ENCODE measurements at regions not wholly inside any gene's neighbourhood (a gene's known extent, or its start where the extent isn't known, plus 50 kb on each side); places are given as distances from the start of the nearest gene placed in this dataset.

DNA sequence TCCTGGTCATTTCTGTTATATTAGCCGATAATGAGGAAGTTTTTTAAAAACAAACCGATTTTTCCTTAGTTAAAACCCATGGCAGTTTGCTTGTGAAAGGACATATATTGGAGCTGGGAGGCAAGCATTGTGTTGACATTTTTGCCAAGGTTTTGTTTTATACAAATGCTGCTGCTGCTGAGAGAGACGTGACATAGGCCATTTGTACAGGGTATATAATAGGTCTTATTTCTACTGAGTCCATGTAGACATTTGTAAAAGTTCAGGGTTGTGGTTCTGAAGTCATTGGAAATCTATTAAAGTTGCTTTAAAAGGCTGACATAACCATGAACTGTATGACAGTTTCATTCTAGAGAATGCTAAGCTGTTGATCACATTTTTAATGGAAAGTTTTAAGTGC is 424.0 kb upstream of the FANCL start:
- H3K9me3 ChIP-seq (ENCODE audit: insufficient read depth, low read length, severe bottlenecking) = no peaks in the 10 kb centered on the region
- no peak for TF ChIP-seq EZH2 (IDR thresholded peaks at IDR 0.05; ENCODE audit: borderline replicate concordance, low read depth, low read length, severe bottlenecking)
- TF ChIP-seq, protein P1, sequence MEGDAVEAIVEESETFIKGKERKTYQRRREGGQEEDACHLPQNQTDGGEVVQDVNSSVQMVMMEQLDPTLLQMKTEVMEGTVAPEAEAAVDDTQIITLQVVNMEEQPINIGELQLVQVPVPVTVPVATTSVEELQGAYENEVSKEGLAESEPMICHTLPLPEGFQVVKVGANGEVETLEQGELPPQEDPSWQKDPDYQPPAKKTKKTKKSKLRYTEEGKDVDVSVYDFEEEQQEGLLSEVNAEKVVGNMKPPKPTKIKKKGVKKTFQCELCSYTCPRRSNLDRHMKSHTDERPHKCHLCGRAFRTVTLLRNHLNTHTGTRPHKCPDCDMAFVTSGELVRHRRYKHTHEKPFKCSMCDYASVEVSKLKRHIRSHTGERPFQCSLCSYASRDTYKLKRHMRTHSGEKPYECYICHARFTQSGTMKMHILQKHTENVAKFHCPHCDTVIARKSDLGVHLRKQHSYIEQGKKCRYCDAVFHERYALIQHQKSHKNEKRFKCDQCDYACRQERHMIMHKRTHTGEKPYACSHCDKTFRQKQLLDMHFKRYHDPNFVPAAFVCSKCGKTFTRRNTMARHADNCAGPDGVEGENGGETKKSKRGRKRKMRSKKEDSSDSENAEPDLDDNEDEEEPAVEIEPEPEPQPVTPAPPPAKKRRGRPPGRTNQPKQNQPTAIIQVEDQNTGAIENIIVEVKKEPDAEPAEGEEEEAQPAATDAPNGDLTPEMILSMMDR (IDR thresholded peaks at IDR 0.05; ENCODE audit: borderline replicate concordance, extremely low read depth, low read length, poor library complexity, severe bottlenecking) = no peak
- H3K27me3 ChIP-seq (ENCODE audit: insufficient read depth, low read length, poor library complexity) = no peaks in the 10 kb centered on the region
- H3K4me1 ChIP-seq (ENCODE audit: insufficient read depth, low read length) = no peaks in the 10 kb centered on the region
- H3K4me2 ChIP-seq (ENCODE audit: insufficient read depth, low read length) = no peak overlapping the region
- no peaks in the 10 kb centered on the region for H4K20me1 ChIP-seq (ENCODE audit: insufficient read depth, low read length)
- H3K79me2 ChIP-seq (ENCODE audit: insufficient read depth, low read length) = no peaks in the 10 kb centered on the region
- H3K27ac ChIP-seq (ENCODE audit: low read length) = no peak overlapping the region
- ATAC-seq (ENCODE audit: insufficient read depth, low read depth) (no peak), DNase-seq (no peak)
- no peak overlapping the region for H2AFZ ChIP-seq (ENCODE audit: low read depth, low read length)
- H3K4me3 ChIP-seq (ENCODE audit: low read depth in 1 of 2, low read length in 2 of 2) = no peak overlapping the region
- no peak overlapping the region for H3K9ac ChIP-seq (ENCODE audit: low read depth, low read length)
- no peaks in the 10 kb centered on the region for H3K36me3 ChIP-seq (ENCODE audit: insufficient read depth, low read length)

DNA sequence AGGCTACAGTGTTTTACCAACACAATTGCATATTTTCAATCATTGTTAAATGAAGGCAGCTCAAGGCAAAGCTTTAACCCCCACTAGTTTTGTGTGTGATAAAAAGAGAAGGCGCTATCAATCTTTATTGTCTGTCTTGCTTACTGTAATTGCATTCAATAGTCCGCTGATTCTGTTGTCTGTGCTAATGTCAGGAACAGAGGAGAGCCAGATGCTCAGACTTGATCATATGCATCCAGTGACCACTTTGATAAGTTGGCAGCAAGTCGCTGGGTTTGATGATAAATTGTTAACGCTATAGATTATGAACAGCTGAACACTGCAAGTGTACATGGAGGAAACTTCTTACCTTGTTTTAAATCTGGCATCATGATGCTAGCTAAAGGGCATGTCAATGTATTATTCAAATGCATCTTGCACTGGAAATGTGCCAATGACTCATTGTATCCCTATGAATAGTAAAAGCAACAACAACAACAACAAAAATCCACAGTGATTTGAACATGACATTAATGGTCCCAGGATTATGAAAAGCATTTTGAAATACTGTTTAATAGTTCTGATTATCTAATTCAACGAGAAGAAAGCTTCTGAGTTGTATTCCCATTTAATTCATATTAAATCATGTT is 423.5 kb upstream of the FANCL start:
- Histone ChIP-seq H3K9ac (ENCODE audit: low read depth, low read length) (no peak overlapping the region), H3K4me3 (ENCODE audit: low read depth in 1 of 2, low read length in 2 of 2) (no peak overlapping the region), H3K4me2 (ENCODE audit: insufficient read depth, low read length) (no peak overlapping the region), H3K27ac (ENCODE audit: low read length) (no peak overlapping the region), H3K27me3 (ENCODE audit: insufficient read depth, low read length, poor library complexity) (no peaks in the 10 kb centered on the region), H4K20me1 (ENCODE audit: insufficient read depth, low read length) (no peaks in the 10 kb centered on the region), H3K36me3 (ENCODE audit: insufficient read depth, low read length) (no peaks in the 10 kb centered on the region), H3K9me3 (ENCODE audit: insufficient read depth, low read length, severe bottlenecking) (no peaks in the 10 kb centered on the region), H3K79me2 (ENCODE audit: insufficient read depth, low read length) (no peaks in the 10 kb centered on the region), H2AFZ (ENCODE audit: low read depth, low read length) (no peak overlapping the region), H3K4me1 (ENCODE audit: insufficient read depth, low read length) (no peaks in the 10 kb centered on the region)
- DNase-seq = no peak
- TF ChIP-seq, protein P1 (IDR thresholded peaks at IDR 0.05; ENCODE audit: borderline replicate concordance, extremely low read depth, low read length, poor library complexity, severe bottlenecking) = no peak
- TF ChIP-seq EZH2 (IDR thresholded peaks at IDR 0.05; ENCODE audit: borderline replicate concordance, low read depth, low read length, severe bottlenecking) = no peak
- ATAC-seq (ENCODE audit: insufficient read depth, low read depth) = no peak

- TF ChIP-seq, protein P1 (IDR thresholded peaks at IDR 0.05; ENCODE audit: borderline replicate concordance, extremely low read depth, low read length, poor library complexity, severe bottlenecking) = no peak
- no peak for TF ChIP-seq EZH2 (IDR thresholded peaks at IDR 0.05; ENCODE audit: borderline replicate concordance, low read depth, low read length, severe bottlenecking)
- Histone ChIP-seq H2AFZ (ENCODE audit: low read depth, low read length) (no peak overlapping the region), H3K4me1 (ENCODE audit: insufficient read depth, low read length) (no peaks in the 10 kb centered on the region), H3K27me3 (ENCODE audit: insufficient read depth, low read length, poor library complexity) (no peaks in the 10 kb centered on the region), H3K36me3 (ENCODE audit: insufficient read depth, low read length) (no peaks in the 10 kb centered on the region), H3K4me2 (ENCODE audit: insufficient read depth, low read length) (no peak overlapping the region), H3K9me3 (ENCODE audit: insufficient read depth, low read length, severe bottlenecking) (no peaks in the 10 kb centered on the region), H3K9ac (ENCODE audit: low read depth, low read length) (no peak overlapping the region), H3K4me3 (ENCODE audit: low read depth in 1 of 2, low read length in 2 of 2) (no peak overlapping the region), H3K79me2 (ENCODE audit: insufficient read depth, low read length) (no peaks in the 10 kb centered on the region), H4K20me1 (ENCODE audit: insufficient read depth, low read length) (no peaks in the 10 kb centered on the region), H3K27ac (ENCODE audit: low read length) (no peak overlapping the region)
- DNase-seq (no peak), ATAC-seq (ENCODE audit: insufficient read depth, low read depth) (no peak)
Observed at GRCh38 chr2:58660046-58660445, 418.9 kb upstream of the FANCL start.
